ENCODE measurements at regions not wholly inside any gene's neighbourhood (a gene's known extent, or its start where the extent isn't known, plus 50 kb on each side); places are given as distances from the start of the nearest gene placed in this dataset.

- intact Hi-C loops (cut with DNase I; ENCODE audit: low total_unique reads), result no loop called here
- DNase-seq (ENCODE audit: low spot score in 2 of 2), result no peak
- WGBS, 2 donors, result 73 to 79% methylated on average over 7 of the region's 7 CpGs
- TF ChIP-seq POLR2A (IDR thresholded peaks at IDR 0.05), result no peak
- no peak for TF ChIP-seq CTCF (IDR thresholded peaks at IDR 0.05)
- H3K4me3 ChIP-seq (ENCODE audit: low read depth, poor library complexity, severe bottlenecking), result no peak overlapping the region
These were observed 251.4 kb upstream of the HABP2 start for GRCh38 chr10:113301342-113301984.

GRCh38 chr10:113302062-113302461, 250.8 kb upstream of the HABP2 start:
- no peak for DNase-seq (ENCODE audit: low spot score in 2 of 2)
- WGBS, 2 donors, result 93 to 96% methylated on average over 3 of the region's 3 CpGs
- intact Hi-C loops (cut with DNase I; ENCODE audit: low total_unique reads), result no loop called here
- TF ChIP-seq POLR2A (IDR thresholded peaks at IDR 0.05), result no peak
- TF ChIP-seq CTCF (IDR thresholded peaks at IDR 0.05), result no peak
- no peak overlapping the region for H3K4me3 ChIP-seq (ENCODE audit: low read depth, poor library complexity, severe bottlenecking)

- no peak for TF ChIP-seq CTCF (IDR thresholded peaks at IDR 0.05)
- TF ChIP-seq POLR2A (IDR thresholded peaks at IDR 0.05), result no peak
- WGBS, 2 donors, result 83 to 85% methylated on average over 7 of the region's 7 CpGs
- intact Hi-C loops (cut with DNase I; ENCODE audit: low total_unique reads), result no loop called here
- H3K4me3 ChIP-seq (ENCODE audit: low read depth, poor library complexity, severe bottlenecking), result no peak overlapping the region
- DNase-seq (ENCODE audit: low spot score in 2 of 2), result no peak
These were observed 249.2 kb upstream of the HABP2 start for GRCh38 chr10:113303544-113304146.

GRCh38 chr10:113304726-113305125, 248.1 kb upstream of the HABP2 start:
- H3K4me3 ChIP-seq (ENCODE audit: low read depth, poor library complexity, severe bottlenecking), result no peak overlapping the region
- intact Hi-C loops (cut with DNase I; ENCODE audit: low total_unique reads), result no loop called here
- TF ChIP-seq POLR2A (IDR thresholded peaks at IDR 0.05) (no peak), CTCF (IDR thresholded peaks at IDR 0.05) (no peak)
- WGBS, 2 donors, result 83 to 92% methylated on average over 5 of the region's 5 CpGs
- no peak for DNase-seq (ENCODE audit: low spot score in 2 of 2)

- intact Hi-C loops (cut with DNase I; ENCODE audit: low total_unique reads), result no loop called here
- DNase-seq (ENCODE audit: low spot score in 2 of 2), result no peak
- WGBS, 2 donors, result 39 to 70% methylated on average over 5 of the region's 5 CpGs
- no peak overlapping the region for H3K4me3 ChIP-seq (ENCODE audit: low read depth, poor library complexity, severe bottlenecking)
- TF ChIP-seq POLR2A (IDR thresholded peaks at IDR 0.05) (no peak), CTCF (IDR thresholded peaks at IDR 0.05) (no peak)
These were observed 247.0 kb upstream of the HABP2 start for GRCh38 chr10:113305871-113306270.

- no peak overlapping the region for H3K4me3 ChIP-seq (ENCODE audit: low read depth, poor library complexity, severe bottlenecking)
- intact Hi-C loops (cut with DNase I; ENCODE audit: low total_unique reads), result no loop called here
- DNase-seq (ENCODE audit: low spot score in 2 of 2), result no peak
- 93% methylated on average over 4 of the region's 4 CpGs for WGBS, 2 donors
- no peak for TF ChIP-seq POLR2A (IDR thresholded peaks at IDR 0.05)
- TF ChIP-seq CTCF (IDR thresholded peaks at IDR 0.05), result no peak
These were observed 243.1 kb upstream of the HABP2 start for GRCh38 chr10:113309791-113310190.

Measured in lower leg skin (tissue), 4 donors.